Left renal pelvis (tissue), 4 donors: ENCODE measurements at regions not wholly inside any gene's neighbourhood (a gene's known extent, or its start where the extent isn't known, plus 50 kb on each side); places are given as distances from the start of the nearest gene placed in this dataset.
"Not testable (repeated sequence)": the region's sequence is repeated elsewhere in the genome, so short reads cannot be mapped to it uniquely, and the experiment has no call there.

Experiments
- DNase-seq, 4 donors: peaks; one replicate each; pipeline ENCODE4 v3.0.0-alpha.2; 2013; ENCODE audit warnings: low read depth in 4 of 4, low spot score in 3 of 4

DNA sequence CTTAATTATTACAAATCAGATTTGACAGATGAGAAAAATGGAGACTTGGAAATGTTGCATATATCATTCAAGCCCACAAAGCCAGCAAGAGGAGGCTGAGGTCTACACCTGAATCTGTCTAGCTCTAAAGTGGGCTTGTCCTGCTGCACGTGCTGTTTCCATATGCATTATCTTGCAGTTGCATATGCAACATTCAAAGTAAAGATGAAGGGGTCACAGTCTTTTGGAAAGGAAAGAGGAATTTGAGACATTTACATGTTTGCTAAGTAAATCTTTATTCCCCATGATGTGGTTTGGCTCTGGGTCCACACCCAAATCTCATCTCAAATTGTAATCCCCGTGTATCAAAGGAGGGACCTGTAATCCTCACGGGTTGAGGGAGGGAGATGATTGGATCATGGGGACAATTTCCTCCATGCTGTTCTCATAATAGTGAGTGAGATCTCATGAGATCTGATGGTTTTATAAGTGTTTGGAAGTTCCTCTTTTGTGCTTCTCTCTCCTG, 98.3 kb downstream of the BACH1 start:
- DNase-seq: no peak

DNA sequence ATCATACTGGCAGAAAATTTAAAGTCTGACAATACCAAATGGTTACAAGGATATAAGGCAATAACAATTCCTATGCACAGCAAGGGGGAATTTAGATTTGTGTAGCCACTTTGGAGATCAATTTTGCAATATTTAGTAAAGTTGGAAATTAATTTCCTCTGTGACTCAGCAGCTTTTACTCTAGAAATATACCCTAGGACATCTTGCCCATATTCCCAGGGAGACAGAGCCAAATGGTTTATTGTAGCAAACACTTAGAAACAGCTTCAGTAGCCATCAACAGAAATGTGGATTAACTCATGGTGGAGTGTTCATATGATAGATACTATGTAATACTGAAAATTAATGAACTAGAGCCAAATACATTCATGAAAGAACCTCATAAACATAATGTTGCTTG, 104.6 kb downstream of the BACH1 start:
- no peak for DNase-seq

GRCh38 chr21:29403922-29404538, 105.3 kb downstream of the BACH1 start:
- no peak for DNase-seq

- DNase-seq: no peak
Observed at GRCh38 chr21:29405503-29406122, 106.9 kb downstream of the BACH1 start.

DNA sequence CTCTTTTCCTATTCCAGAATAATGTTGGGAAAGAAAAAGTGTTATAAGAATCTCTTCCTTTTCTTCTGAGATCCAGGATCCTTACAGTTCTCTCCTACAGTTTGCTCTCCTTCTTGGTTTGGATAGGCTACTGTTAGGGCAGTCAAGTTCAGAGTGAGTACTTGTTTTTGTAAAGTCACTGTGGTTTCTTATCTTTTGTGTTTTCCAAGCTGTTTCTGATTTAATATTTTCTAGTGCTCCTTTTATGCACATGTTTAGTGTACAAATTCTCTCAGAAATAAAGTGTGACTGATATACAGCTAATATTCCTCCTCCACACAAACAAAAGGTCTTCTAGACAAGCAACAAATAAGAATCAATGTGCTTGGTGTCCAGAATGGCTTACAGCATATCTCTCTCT, 107.7 kb downstream of the BACH1 start:
- DNase-seq: no peak

- DNase-seq: no peak
Observed at GRCh38 chr21:29407571-29407970, 108.8 kb downstream of the BACH1 start.

- no peak for DNase-seq
Observed at GRCh38 chr21:29413683-29414082, 115.0 kb downstream of the BACH1 start.

GRCh38 chr21:29416268-29416667, 117.5 kb downstream of the BACH1 start:
- DNase-seq: no peak

DNA sequence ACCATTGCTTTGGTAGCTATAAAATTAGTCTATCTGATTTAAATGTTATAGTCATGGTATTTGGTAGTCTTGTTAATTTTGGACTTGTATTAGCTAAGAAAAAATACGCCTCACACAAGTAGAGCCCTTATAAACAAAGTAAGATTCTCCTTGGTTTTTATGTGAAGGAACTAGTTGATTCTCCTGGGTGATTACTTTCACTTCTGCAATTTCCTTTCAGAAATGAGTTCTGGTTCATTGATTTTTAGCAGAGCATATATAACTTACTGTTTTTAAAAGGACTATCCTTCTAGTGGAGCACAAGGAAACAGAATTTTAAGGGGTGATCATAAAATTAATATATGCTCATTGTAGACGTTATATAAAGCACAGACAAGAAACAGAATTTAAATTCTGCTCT, 120.1 kb downstream of the BACH1 start:
- no peak for DNase-seq

- no peak for DNase-seq
Observed at GRCh38 chr21:29419422-29419821, 120.7 kb downstream of the BACH1 start.

DNA sequence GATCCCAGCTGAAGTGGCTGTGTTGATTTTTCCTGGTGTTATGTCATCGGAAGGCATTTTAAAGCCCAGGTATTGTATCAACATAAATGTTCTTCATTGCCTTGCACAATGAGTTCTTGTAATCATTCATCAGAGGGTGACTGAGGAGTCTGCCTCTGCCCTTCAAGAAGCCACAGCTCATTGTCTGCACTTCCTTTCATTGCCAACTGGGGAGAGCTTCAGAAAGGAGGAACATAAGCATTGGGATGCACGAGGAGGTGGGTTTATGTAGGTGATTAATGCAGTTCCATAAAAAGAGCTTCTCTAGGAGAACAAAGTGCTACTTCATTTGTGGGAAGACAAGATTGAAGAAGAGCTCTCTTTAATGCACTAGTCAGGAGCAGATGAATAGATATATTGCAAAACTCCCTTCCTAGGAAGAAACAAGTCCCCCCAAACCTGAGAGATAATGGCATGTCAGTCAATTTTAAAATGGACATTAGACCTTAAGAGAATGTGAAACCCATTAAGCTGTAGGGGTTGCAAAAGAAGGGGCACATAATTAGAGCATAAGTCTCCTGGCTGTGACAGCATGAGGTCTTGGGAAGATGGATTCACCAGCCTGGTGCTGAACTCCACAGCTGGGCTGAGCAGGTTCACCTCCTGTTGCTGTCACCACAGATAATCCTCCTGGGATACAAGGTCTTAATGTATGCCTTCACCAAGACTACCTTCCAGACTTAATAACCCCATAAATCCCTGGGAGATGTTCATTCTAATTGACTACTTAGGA, 124.6 kb downstream of the BACH1 start:
- DNase-seq: no peak

- no peak for DNase-seq
Observed at GRCh38 chr21:29424728-29425127, 126.0 kb downstream of the BACH1 start.

DNA sequence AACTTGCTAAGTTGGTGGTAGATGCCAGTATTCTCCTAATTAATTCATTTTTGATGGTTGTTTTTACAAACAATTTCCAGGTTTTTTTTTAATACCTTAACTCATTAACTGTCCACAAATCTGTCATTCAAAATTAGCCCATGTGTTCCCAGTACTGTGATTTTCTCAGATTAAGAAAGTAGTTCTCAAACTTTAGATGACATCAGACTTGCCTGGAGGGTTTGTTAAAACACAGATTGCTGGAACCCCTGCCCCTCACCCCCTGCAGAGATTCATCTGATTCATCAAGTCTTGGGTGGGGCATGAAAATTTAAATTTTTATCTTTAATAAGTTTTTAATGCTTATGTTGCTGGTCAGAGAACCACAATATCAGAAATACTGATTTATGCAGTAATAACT, 130.5 kb downstream of the BACH1 start:
- no peak for DNase-seq

GRCh38 chr21:29430030-29430429, 131.3 kb downstream of the BACH1 start:
- no peak for DNase-seq

DNA sequence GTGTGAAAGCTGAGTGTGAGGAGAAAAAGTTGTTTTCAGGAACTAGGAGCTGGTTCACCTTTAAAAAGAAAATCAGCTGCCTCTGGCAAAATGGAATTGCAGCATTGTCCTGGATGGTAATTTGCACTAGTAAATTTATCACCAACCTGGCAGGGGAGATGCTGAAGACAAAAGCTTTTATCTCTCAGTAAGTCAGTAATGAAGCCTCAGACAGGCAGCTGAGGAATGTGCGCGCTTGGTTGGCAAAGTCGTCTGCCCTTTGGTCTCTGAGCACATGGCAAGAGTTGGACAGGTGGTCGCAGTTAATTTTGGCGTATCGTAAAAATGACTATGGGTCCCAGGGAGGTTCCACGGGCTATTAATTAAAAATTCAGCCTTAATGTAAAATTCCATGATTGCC, 131.9 kb downstream of the BACH1 start:
- peak in 1 of 4 donors; percentile 22 for DNase-seq

DNA sequence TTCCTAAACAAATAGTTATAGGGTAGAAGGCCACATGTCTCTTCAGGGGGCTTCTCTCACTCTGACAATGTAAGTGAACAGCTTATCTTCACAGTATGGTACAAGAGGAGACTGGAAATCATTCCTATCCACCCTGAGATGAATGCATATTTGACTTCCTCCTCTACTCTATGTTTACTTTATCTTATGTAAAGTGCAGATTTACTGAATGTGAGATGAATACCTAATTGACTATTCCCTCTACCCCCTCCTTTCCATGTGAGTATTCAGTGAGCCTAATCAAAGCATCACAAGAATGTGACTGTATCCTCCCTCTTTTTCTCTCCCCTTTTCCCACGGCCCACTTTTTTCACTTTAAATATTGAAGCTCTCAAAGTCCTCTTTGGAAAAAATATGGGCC, 132.5 kb downstream of the BACH1 start:
- no peak for DNase-seq

- no peak for DNase-seq
Observed at GRCh38 chr21:29431680-29432079, 133.0 kb downstream of the BACH1 start.

- DNase-seq: no peak
Observed at GRCh38 chr21:29433366-29434059, 134.8 kb downstream of the BACH1 start.

- DNase-seq: no peak
Observed at GRCh38 chr21:29434081-29434480, 135.4 kb downstream of the BACH1 start.

GRCh38 chr21:29434982-29435381, 136.3 kb downstream of the BACH1 start:
- not testable (repeated sequence) for DNase-seq

DNA sequence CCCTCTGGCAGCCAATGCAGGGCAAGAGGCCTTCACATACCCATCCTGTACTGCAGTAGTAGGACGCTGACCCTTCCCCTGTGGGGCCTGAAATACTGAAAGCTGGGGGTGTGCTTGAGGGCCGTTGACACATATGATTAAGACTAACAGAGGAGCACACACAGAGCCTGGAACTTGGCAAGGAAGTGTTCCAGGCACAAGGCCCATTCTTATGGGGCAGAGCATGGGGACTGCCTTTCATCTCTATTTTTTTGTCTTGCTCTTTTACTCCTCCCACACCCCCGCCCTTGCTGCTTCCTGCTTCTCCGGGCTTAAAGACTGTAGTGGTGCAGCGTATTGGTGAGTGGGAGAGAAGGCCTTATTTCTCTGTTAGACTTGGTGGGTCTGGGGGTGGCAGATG, 137.4 kb downstream of the BACH1 start:
- DNase-seq: no peak
